DOHH2 (cell line): ENCODE measurements at regions not wholly inside any gene's neighbourhood (a gene's known extent, or its start where the extent isn't known, plus 50 kb on each side); places are given as distances from the start of the nearest gene placed in this dataset.
A peak's percentile ranks its signal among the peaks of the same experiment; 100 is the strongest.
"Not testable (repeated sequence)": the region's sequence is repeated elsewhere in the genome, so short reads cannot be mapped to it uniquely, and the experiment has no call there.

Experiments
- EZH2phosphoT487 ChIP-seq: fragments of 200-600 bp; sonication (generic); IDR thresholded peaks from 2 replicates; pipeline ENCODE4 v1.6.1; 2017; ENCODE audit warnings: borderline replicate concordance, mild to moderate bottlenecking, antibody characterized with exemption, low read length, moderate library complexity, mixed read lengths
- TF ChIP-seq, protein P1 (sequence below): fragments of 200-600 bp; sonication (generic); IDR thresholded peaks from one replicate; pipeline ENCODE4 v1.5.1; 2014; ENCODE audit warnings: antibody characterized with exemption, mild to moderate bottlenecking, low read depth, low read length; ENCODE audit not compliant: poor library complexity, severe bottlenecking

- TF ChIP-seq, protein P1, sequence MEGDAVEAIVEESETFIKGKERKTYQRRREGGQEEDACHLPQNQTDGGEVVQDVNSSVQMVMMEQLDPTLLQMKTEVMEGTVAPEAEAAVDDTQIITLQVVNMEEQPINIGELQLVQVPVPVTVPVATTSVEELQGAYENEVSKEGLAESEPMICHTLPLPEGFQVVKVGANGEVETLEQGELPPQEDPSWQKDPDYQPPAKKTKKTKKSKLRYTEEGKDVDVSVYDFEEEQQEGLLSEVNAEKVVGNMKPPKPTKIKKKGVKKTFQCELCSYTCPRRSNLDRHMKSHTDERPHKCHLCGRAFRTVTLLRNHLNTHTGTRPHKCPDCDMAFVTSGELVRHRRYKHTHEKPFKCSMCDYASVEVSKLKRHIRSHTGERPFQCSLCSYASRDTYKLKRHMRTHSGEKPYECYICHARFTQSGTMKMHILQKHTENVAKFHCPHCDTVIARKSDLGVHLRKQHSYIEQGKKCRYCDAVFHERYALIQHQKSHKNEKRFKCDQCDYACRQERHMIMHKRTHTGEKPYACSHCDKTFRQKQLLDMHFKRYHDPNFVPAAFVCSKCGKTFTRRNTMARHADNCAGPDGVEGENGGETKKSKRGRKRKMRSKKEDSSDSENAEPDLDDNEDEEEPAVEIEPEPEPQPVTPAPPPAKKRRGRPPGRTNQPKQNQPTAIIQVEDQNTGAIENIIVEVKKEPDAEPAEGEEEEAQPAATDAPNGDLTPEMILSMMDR = peak; percentile 35
- TF ChIP-seq EZH2phosphoT487 = not testable (repeated sequence)
These were observed 235.0 kb downstream of the DHX15 start for GRCh38 chr4:24349168-24349996.
